GM18858 (cell line): ENCODE measurements at regions not wholly inside any gene's neighbourhood (a gene's known extent, or its start where the extent isn't known, plus 50 kb on each side); places are given as distances from the start of the nearest gene placed in this dataset.
A peak's percentile ranks its signal among the peaks of the same experiment; 100 is the strongest.

Source experiments
- ATAC-seq: cut with Tn5 transposase; IDR thresholded peaks from one replicate; pipeline ENCODE4 v1.9.1; 2021; ENCODE audit not compliant: unreplicated experiment

- ATAC-seq = no peak
These were observed 177.1 kb upstream of the CHRNA7 start for GRCh38 chr15:31852933-31853799.

GRCh38 chr15:31856581-31856980, 173.7 kb upstream of the CHRNA7 start:
- no peak for ATAC-seq

- no peak for ATAC-seq
These were observed 173.1 kb upstream of the CHRNA7 start for GRCh38 chr15:31857194-31857593.

GRCh38 chr15:31858026-31858425, 172.3 kb upstream of the CHRNA7 start:
- ATAC-seq = no peak

GRCh38 chr15:31866248-31866647, 164.1 kb upstream of the CHRNA7 start:
- ATAC-seq = no peak

GRCh38 chr15:31867536-31868442, 162.5 kb upstream of the CHRNA7 start:
- ATAC-seq = no peak

- peak; percentile 8 for ATAC-seq
These were observed 160.5 kb upstream of the CHRNA7 start for GRCh38 chr15:31869686-31870307.

- ATAC-seq = peak; percentile 80
These were observed 159.8 kb upstream of the CHRNA7 start, which contains the start of gene OTUD7A for GRCh38 chr15:31870328-31871165. OTUD7A (minus strand) TSS chr15:31870673.

- ATAC-seq = no peak
These were observed 159.0 kb upstream of the CHRNA7 start for GRCh38 chr15:31871166-31871886.

GRCh38 chr15:31871887-31872281, 158.4 kb upstream of the CHRNA7 start:
- ATAC-seq = no peak

- no peak for ATAC-seq
These were observed 143.1 kb upstream of the CHRNA7 start for GRCh38 chr15:31887246-31887645.

- ATAC-seq = no peak
These were observed 137.8 kb upstream of the CHRNA7 start for GRCh38 chr15:31892513-31892912.

GRCh38 chr15:31893780-31894179, 136.5 kb upstream of the CHRNA7 start:
- ATAC-seq = no peak

GRCh38 chr15:31897746-31898145, 132.6 kb upstream of the CHRNA7 start:
- no peak for ATAC-seq

- no peak for ATAC-seq
These were observed 128.8 kb upstream of the CHRNA7 start for GRCh38 chr15:31901501-31901900.

- ATAC-seq = no peak
These were observed 125.3 kb upstream of the CHRNA7 start for GRCh38 chr15:31905054-31905453.

GRCh38 chr15:31925541-31925940, 104.8 kb upstream of the CHRNA7 start:
- ATAC-seq = no peak

GRCh38 chr15:31930967-31931366, 99.3 kb upstream of the CHRNA7 start:
- no peak for ATAC-seq

- ATAC-seq = no peak
These were observed 97.7 kb upstream of the CHRNA7 start for GRCh38 chr15:31932576-31932975.

GRCh38 chr15:31934821-31935220, 95.5 kb upstream of the CHRNA7 start:
- ATAC-seq = no peak
